H7 (cell line): ENCODE measurements at regions not wholly inside any gene's neighbourhood (a gene's known extent, or its start where the extent isn't known, plus 50 kb on each side); places are given as distances from the start of the nearest gene placed in this dataset.

Experiments used
- DNase-seq: peaks from one replicate; pipeline ENCODE4 v3.0.0; 2012
- H3K27me3 ChIP-seq: 2 replicates; pipeline ENCODE4 v1.6.0; 2011; ENCODE audit warnings: mild to moderate bottlenecking, low read length; ENCODE audit not compliant: control insufficient read depth, insufficient read depth
- H3K36me3 ChIP-seq: replicated peaks from 2 replicates; pipeline ENCODE4 v1.5.1; 2011; ENCODE audit warnings: low read length; ENCODE audit not compliant: control insufficient read depth, insufficient read depth
- H3K4me3 ChIP-seq: 2 replicates; pipeline ENCODE4 v1.5.1; 2011; ENCODE audit warnings: low read depth, mild to moderate bottlenecking, control low read depth, low read length, moderate library complexity; ENCODE audit not compliant: insufficient read depth

DNA sequence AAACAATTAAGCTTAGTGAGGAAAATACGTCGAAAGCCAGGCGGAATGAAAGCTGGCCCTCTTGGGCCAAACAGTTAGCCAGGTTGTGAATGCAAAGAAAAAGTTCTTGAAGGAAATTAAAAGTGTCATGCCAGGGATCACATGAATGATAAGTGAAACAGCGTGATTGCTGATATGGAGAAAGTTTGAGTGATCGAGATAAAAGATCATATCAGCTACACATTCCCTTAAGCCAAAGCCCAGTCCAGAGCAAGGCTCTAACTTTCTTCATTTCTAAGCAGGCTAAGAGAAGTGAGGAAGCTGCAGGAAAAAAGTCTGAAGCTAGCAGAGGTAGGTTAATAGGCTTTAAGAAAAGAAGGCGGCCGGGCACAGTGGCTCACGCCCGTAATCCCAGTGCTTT, 254.0 kb downstream of the EFNB2 start:
- DNase-seq, result no peak
- Histone ChIP-seq H3K4me3 (no peak overlapping the region), H3K27me3 (no peaks in the 10 kb centered on the region), H3K36me3 (no peaks in the 10 kb centered on the region)

DNA sequence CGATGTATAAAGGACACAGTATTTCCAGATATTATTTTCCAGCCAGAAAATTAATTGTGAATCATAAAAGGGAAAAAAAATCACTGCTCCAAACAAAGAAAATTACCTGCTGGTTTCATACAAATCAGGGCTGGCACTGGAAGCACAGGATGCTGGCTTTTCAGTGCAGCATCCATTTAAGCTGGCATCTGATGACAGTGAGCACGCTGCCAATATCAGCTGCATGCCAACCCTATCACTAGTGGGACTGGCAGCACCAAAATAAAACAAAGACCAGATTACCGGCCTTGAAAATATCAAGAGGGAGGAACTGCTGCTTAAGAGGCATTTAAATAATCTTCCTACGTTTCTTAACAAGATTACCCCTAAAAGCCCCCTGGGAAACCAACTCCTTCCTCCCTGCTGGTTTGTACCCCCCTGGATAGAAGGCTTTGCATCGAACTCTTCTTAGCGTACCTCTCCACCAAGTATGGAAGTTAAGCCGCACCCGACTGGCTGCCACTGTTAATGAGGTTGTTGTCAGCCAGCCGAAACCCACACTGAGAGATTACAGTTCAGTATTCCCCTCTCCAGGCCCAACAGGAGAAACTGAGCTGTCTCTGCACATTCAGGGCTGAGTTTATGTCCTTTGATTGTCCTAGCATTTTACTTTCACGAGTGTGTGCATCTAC, 257.8 kb downstream of the EFNB2 start:
- H3K27me3 ChIP-seq, result no peaks in the 10 kb centered on the region

DNA sequence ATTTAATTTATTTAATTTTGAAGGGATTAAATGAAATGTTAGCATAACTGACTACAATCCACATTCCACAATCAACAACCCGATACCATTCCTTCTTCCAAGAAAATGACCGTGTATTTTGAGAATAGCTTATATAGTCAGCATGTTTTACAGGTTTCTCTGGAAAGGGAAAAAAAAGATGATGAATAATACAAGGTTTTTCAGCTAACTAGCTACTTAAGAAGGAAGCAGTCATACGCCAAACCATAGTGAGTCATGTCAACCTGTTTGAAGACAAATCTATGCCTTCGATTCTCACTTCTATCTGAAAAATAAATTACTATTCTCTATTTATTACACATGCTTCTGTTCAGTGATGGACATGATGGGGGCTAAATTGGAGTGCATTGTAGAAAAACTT, 258.6 kb downstream of the EFNB2 start:
- Histone ChIP-seq H3K4me3 (no peak overlapping the region), H3K36me3 (no peaks in the 10 kb centered on the region), H3K27me3 (no peaks in the 10 kb centered on the region)
- no peak for DNase-seq

More for the DNA sequence above, 257.8 kb downstream of the EFNB2 start:
- no peak overlapping the region for H3K4me3 ChIP-seq
- no peak for DNase-seq
- H3K36me3 ChIP-seq, result no peaks in the 10 kb centered on the region

DNA sequence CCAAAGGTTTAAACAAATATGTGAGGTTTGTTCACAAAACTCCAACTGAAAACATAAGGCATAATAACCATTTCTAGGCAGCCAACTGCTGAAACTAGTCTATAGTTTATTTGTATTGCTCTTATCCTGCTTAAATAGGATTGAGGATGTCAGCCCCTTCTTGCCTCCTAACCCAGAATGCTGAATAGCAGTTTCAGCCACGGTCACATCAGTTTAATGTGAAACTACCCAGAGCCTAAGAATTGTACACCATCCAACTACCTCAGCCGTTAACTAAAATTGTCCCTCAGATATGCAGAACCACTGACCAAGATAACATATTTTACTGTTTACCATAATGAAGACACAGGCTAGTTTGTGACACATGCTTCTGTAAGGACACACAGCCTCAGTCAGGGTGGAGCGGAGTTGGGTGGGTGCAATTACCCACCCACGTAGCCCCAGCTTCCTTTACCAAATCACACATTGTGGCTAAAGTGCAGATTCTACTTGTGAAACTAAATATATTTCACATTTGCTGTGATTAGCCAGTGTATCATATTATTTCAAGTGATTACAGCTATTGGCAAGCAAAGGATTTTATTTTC, 259.9 kb downstream of the EFNB2 start:
- no peak overlapping the region for H3K4me3 ChIP-seq
- no peaks in the 10 kb centered on the region for H3K36me3 ChIP-seq
- H3K27me3 ChIP-seq, result no peaks in the 10 kb centered on the region
- DNase-seq, result no peak

DNA sequence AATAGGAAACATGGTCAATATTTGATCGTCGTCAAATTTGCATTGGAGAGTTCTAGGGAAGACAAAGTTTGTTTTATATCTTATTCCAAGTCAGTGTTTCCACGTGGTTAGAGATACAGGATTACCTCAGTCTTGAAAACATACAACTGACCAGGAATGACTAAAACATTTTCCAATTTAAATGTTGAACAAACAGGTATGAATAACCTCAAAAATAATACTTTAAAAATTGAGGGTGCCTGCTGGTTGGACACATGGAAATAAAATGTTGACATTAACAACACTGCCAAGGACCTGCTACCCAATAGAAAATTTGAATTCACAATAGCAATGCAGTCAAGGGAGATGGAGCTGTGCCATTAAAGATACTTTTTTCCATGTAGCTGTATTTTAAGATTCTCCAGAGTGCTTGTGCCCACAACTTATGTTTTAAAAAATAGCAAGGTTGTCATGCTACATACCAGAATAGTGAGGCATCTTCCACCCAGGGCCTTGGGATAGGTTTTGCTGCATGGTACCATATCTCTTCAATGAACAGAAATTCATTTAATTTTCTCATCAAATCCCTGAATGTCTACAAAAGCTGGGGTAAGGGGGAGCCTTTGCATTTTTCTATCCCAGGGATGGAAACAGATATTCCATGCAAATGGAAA, 260.8 kb downstream of the EFNB2 start:
- no peak for DNase-seq
- Histone ChIP-seq H3K36me3 (no peaks in the 10 kb centered on the region), H3K27me3 (no peaks in the 10 kb centered on the region), H3K4me3 (no peak overlapping the region)

DNA sequence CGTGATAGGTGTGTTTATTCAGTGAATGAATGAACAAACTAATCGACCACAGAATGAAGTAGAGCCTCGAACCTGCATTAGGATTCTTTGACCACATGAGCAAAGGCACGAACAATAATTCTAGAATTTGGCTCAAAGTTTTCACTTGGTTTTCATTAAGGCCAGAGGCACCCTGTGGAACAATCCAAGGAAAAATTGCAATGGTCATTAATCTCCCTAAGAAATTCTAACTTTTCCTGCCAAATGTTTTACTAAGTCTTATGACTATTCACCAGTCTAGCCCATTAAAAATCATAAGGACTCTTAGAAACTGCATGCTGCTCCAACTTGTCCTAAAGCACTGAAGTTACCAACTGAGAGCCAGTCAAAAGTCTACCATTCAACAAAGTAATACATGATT, 271.7 kb downstream of the EFNB2 start:
- Histone ChIP-seq H3K27me3 (no peaks in the 10 kb centered on the region), H3K36me3 (no peaks in the 10 kb centered on the region), H3K4me3 (no peak overlapping the region)
- no peak for DNase-seq

DNA sequence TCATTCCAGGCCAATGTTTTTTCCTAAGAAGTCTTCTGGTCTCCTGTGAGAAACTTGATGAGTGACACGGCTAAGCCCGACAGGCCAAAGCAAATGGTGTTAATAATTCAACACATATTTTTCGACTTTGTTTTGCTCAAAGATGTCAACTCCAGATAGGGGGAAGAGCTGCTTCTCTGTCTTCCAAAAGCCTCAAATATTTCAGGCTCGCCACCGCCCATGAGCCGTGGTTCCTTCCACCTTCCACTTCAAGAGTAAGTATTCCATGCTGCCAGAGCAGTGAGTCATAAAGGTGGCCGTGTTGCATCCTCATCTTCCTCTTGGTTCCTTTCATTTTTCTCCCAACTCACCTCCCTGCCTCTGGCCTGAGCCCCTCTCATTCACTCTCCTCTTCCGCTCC, 272.6 kb downstream of the EFNB2 start:
- no peak for DNase-seq
- no peaks in the 10 kb centered on the region for H3K27me3 ChIP-seq
- H3K36me3 ChIP-seq, result no peaks in the 10 kb centered on the region
- no peak overlapping the region for H3K4me3 ChIP-seq

DNA sequence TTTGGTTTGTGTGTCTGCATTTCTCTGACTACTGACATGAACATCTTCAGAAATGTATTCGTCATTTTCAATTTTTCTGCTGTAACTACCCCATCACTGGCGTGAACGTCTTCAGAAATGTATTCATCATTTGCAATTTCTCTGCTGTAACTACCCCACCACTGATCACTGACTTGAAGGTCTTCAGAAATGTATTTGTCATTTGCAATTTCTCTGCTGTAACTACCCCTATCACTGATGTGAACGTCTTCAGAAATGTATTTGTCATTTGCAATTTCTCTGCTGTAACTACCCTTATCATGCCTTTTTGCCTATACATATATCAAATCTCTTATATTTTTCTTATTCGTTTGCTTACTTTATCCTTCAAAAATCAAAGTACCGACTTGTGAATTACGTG, 274.0 kb downstream of the EFNB2 start:
- no peaks in the 10 kb centered on the region for H3K27me3 ChIP-seq
- DNase-seq, result no peak
- H3K4me3 ChIP-seq, result no peak overlapping the region
- H3K36me3 ChIP-seq, result no peaks in the 10 kb centered on the region

DNA sequence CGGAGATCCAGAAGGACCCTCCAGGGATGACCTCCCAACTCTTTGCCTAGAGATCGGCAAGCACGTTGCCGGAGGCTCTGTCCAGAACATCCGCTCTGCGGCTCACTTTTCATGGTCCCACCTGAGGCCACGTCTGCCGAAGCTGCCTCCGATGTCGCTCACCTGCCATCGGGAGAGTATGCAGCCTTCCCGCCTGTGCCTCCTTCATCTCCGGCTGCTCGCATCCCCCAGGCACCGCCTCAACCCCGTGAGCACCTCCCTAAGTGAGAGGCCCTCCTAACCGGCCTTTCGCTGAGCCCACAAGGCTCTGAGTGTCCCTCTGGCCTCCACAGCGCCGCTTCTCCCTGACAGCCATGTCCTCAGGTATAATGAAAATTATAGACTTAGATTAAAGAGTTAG, 275.1 kb downstream of the EFNB2 start:
- DNase-seq, result no peak
- no peak overlapping the region for H3K4me3 ChIP-seq
- no peaks in the 10 kb centered on the region for H3K27me3 ChIP-seq
- H3K36me3 ChIP-seq, result no peaks in the 10 kb centered on the region

DNA sequence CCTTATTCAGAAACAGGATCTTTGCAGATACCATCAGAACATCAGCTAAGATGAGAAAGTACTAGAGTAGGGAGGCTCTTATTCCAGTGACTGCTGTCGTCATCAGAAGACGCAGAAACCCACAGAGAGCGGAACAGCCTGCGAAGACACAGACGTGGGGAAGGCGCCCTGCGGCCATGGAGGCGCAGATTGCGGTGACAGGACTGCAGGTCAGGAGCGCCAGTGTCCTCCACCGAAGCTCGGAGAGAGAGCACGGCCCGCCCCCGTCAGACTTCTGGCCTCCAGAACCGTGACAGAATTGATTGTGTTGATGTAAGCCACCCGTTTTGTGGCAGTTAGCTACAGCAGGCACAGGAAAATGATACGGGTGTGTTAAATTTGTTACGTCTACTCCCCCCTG, 275.5 kb downstream of the EFNB2 start:
- Histone ChIP-seq H3K4me3 (no peak overlapping the region), H3K36me3 (no peaks in the 10 kb centered on the region), H3K27me3 (no peaks in the 10 kb centered on the region)
- no peak for DNase-seq

DNA sequence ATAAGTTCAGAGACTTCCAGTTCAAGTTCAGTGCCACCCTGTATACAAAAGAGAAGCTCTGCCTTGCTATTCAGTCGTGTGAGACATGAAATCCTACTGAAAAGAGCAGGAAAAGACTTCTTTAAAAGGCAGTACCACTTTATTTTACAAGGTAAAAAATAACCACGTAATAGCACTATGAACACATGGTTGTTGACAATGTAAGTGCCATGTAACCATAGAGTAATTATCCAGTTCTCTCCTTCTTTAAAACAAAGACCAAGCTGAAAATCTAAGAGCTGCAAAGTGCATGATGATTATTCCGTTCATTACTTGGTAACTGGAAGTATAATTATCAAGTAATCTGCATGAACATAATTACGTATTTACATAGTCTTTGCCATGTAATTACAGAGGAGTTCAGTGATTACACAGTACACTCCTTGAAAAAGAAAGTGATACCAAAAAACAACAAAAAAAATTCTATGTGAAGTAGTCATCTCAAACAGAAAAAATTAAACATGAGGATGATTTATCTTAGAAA, 288.7 kb downstream of the EFNB2 start:
- no peak for DNase-seq
- Histone ChIP-seq H3K27me3 (no peaks in the 10 kb centered on the region), H3K36me3 (no peaks in the 10 kb centered on the region)

DNA sequence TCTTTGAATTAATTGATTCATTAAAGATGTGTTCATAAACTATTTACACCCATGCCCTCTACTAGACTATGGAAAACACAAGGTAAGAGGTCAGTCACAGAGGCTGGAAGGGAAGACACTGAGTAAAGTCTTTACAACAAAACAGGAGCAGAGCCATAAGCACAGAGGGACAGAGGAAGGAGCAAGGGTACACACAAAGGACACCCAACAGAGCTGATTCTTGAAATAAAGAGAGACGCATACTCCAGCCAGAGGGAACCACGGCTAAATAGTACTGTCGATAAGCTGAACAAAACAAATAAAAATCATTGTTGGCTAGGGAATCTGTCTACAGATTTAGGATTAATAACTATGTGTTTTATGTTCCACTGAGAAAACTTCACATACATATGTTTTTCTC, 289.2 kb downstream of the EFNB2 start:
- no peak for DNase-seq
- Histone ChIP-seq H3K36me3 (no peaks in the 10 kb centered on the region), H3K27me3 (no peaks in the 10 kb centered on the region), H3K4me3 (no peak overlapping the region)

More for the DNA sequence above, 288.7 kb downstream of the EFNB2 start:
- H3K4me3 ChIP-seq, result no peak overlapping the region

DNA sequence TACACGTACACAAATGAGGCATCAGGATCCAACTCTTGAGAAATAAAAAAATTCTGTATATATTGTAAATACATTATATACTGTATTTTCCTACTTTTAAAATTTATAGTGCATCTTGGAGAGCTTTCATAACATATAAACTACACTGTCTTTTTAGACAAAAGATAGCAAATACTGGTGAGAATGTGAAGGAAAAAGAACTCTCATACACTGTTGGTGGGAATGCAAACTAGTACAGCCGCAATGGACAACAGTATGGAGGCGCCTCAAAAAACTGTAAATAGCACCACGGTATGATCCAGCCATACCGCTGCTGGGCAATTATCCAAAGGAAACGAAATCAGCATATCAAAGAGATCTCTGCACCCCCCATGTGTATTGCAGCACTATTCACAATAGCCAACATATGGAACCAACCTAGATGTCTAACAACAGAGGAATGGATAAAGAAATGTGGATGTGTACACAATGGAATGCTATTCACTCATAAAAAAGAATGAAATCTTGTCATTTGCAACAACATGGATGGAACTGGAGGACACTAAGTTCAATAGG, 292.4 kb downstream of the EFNB2 start:
- Histone ChIP-seq H3K4me3 (no peak overlapping the region), H3K27me3 (no peaks in the 10 kb centered on the region), H3K36me3 (no peaks in the 10 kb centered on the region)
- DNase-seq, result no peak

DNA sequence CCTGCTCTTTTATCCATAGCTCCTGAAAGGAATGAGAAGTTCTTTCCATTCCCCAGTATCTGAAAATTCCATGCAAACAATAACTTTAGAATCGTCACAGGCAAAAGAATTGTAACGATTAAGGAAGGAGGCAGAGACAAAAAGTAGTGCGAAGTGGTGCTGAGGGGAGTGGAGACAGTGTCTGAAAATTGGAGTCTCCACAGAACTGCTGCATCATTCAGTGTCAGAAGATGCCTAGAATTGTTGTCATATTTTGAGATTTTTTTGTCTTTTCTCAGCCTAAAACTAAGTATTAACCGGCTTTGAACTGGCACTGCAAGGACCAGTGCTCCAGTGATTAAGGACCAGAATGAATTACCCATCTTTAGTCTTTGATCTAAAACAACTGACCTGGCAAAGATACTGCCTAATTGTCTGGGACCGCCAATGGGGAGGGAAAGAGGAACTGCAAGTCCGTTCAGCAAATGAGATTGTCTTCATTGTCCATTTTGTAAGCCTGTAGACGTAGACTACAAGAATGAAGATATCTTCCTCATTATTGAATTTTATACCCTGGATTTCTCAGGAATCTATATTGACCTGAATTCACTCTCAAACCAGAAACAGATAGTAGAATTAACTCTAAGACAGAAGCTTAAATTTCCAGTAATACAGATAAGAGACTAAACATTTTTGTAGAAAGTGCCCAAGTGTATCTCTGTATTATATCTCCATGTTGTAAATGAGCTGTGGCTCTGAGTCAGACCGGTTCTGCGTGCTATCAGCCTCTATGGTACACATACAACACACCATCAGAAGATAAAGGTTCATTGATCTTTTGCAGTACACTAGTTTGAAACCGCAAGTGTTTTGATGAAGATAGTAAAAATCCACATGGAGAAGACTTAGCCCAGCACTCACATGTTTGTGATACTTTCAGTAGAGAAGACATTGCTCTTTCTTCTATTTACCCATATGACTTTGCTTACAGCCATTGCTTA, 293.2 kb downstream of the EFNB2 start:
- H3K4me3 ChIP-seq, result no peak overlapping the region
- no peak for DNase-seq
- H3K27me3 ChIP-seq, result no peaks in the 10 kb centered on the region
- H3K36me3 ChIP-seq, result no peaks in the 10 kb centered on the region
